ENCODE measurements at regions not wholly inside any gene's neighbourhood (a gene's known extent, or its start where the extent isn't known, plus 50 kb on each side); places are given as distances from the start of the nearest gene placed in this dataset.

DNA sequence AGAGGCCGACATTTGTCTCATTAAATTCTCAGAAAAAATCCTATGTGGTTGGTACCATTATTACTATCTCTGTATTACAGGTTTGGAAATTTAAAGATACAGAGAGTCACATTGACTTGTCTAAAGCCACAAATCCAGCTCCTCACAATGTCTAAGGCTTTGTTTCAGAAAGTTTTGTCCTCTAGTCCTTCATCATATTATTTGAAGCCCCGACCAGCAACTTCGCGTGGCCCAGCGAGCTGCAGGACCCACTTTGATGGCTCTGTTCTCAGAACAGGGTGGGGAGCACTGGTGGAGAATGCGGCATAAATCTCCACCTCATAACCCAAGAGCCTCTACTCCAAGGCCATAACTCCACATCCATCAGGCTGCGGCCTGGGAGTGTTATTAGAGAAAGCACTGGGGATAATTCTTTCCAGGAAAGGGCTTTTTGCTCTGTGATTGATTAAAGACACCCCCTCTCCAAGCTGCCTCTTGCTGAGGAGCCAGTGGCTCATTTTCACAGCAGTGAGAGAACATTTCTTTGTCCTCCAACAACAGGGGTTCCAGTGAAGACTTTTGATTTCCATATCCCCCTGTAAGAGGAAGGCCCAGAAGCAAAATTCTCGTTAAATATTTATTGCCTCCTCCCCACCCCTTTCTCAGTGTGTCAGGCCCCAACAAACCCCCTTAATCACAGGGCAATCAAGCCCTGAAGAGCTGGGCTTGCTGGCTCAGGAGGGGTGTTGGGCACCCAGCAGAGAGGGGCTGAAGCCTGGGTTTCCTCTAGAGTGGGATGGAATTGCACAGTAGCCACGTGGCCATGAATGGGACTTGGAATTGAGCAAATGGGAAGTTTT, 113.7 kb upstream of the CDH11 start:
- TF ChIP-seq, protein P1, sequence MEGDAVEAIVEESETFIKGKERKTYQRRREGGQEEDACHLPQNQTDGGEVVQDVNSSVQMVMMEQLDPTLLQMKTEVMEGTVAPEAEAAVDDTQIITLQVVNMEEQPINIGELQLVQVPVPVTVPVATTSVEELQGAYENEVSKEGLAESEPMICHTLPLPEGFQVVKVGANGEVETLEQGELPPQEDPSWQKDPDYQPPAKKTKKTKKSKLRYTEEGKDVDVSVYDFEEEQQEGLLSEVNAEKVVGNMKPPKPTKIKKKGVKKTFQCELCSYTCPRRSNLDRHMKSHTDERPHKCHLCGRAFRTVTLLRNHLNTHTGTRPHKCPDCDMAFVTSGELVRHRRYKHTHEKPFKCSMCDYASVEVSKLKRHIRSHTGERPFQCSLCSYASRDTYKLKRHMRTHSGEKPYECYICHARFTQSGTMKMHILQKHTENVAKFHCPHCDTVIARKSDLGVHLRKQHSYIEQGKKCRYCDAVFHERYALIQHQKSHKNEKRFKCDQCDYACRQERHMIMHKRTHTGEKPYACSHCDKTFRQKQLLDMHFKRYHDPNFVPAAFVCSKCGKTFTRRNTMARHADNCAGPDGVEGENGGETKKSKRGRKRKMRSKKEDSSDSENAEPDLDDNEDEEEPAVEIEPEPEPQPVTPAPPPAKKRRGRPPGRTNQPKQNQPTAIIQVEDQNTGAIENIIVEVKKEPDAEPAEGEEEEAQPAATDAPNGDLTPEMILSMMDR (IDR thresholded peaks at IDR 0.05), result no peak
- no peak for TF ChIP-seq POLR2A (IDR thresholded peaks at IDR 0.05)

Data from uterus (tissue), 2 donors.